OCI-LY1 (cell line): ENCODE measurements at regions not wholly inside any gene's neighbourhood (a gene's known extent, or its start where the extent isn't known, plus 50 kb on each side); places are given as distances from the start of the nearest gene placed in this dataset.

Experiments
- H2AFZ ChIP-seq: fragments of 200-600 bp; sonication (generic), shearing (Covaris generic); 2 replicates; pipeline ENCODE4 v1.6.0; 2014; ENCODE audit warnings: antibody characterized with exemption, mild to moderate bottlenecking, low read length
- H3F3A ChIP-seq: fragments of 200-600 bp; sonication (generic), shearing (Covaris generic); 2 replicates; pipeline ENCODE4 v1.6.0; 2014; ENCODE audit warnings: mild to moderate bottlenecking, antibody characterized with exemption, low read length, moderate library complexity; ENCODE audit not compliant: insufficient read depth
- H3K27ac ChIP-seq: fragments of 200-600 bp; sonication (generic); 2 replicates; pipeline ENCODE4 v1.5.1; 2014; ENCODE audit warnings: low read length, mixed run types, mild to moderate bottlenecking, low read depth; ENCODE audit not compliant: poor library complexity, severe bottlenecking
- H3K27me3 ChIP-seq: fragments of 200-600 bp; sonication (generic); 2 replicates; pipeline ENCODE4 v1.6.0; 2014; ENCODE audit warnings: antibody characterized with exemption, mild to moderate bottlenecking, low read length, moderate library complexity; ENCODE audit not compliant: insufficient read depth
- H3K36me3 ChIP-seq: fragments of 200-600 bp; sonication (generic); 2 replicates; pipeline ENCODE4 v1.6.1; 2014; ENCODE audit warnings: mild to moderate bottlenecking, antibody characterized with exemption, low read length, moderate library complexity, mixed read lengths; ENCODE audit not compliant: insufficient read depth
- H3K4me1 ChIP-seq: fragments of 200-600 bp; sonication (generic); 2 replicates; pipeline ENCODE4 v1.5.1; 2014; ENCODE audit warnings: mild to moderate bottlenecking, low read length, moderate library complexity; ENCODE audit not compliant: insufficient read depth, severe bottlenecking
- H3K4me2 ChIP-seq: fragments of 200-600 bp; sonication (generic), shearing (Covaris generic); 2 replicates; pipeline ENCODE4 v1.6.1; 2014; ENCODE audit warnings: low read length
- H3K4me3 ChIP-seq: fragments of 200-600 bp; sonication (generic); 2 replicates; pipeline ENCODE4 v1.5.1; 2014; ENCODE audit warnings: low read length, low read depth, mild to moderate bottlenecking, mixed read lengths; ENCODE audit not compliant: poor library complexity, severe bottlenecking
- H3K79me2 ChIP-seq: fragments of 200-600 bp; shearing (Covaris generic); 2 replicates; pipeline ENCODE4 v1.6.1; 2016; ENCODE audit warnings: mixed run types, low read length, mixed read lengths; ENCODE audit not compliant: insufficient read depth
- H3K9ac ChIP-seq: fragments of 200-600 bp; sonication (generic), shearing (Covaris generic); 2 replicates; pipeline ENCODE4 v1.6.1; 2014; ENCODE audit warnings: mild to moderate bottlenecking, low read length, mixed read lengths
- H3K9me2 ChIP-seq: fragments of 200-600 bp; sonication (generic), shearing (Covaris generic); 2 replicates; pipeline ENCODE4 v1.6.1; 2014; ENCODE audit warnings: low read depth, mild to moderate bottlenecking, low read length, mixed read lengths
- H3K9me3 ChIP-seq: fragments of 200-600 bp; shearing (Covaris generic); 2 replicates; pipeline ENCODE4 v1.6.1; 2014; ENCODE audit warnings: low read length, mixed read lengths
- H4K20me1 ChIP-seq: fragments of 200-600 bp; sonication (generic), shearing (Covaris generic); 2 replicates; pipeline ENCODE4 v1.6.0; 2016; ENCODE audit warnings: mild to moderate bottlenecking, low read length; ENCODE audit not compliant: insufficient read depth
- CTCF ChIP-seq: fragments of 200-600 bp; sonication (generic), shearing (Covaris generic); IDR thresholded peaks from 2 replicates; pipeline ENCODE4 v1.5.1; 2017; ENCODE audit warnings: mild to moderate bottlenecking, antibody characterized with exemption, low read length, moderate library complexity, mixed read lengths
- EZH2 ChIP-seq: fragments of 200-600 bp; sonication (generic), shearing (Covaris generic); IDR thresholded peaks from 2 replicates; pipeline ENCODE4 v1.8.0; 2017; ENCODE audit warnings: borderline replicate concordance, mixed run types, mild to moderate bottlenecking, antibody characterized with exemption, low read length, moderate library complexity, mixed read lengths

GRCh38 chr13:55570371-55570770 is 1570.3 kb upstream of the PRR20A start:
- Histone ChIP-seq H3K27me3 (no peaks in the 10 kb centered on the region), H3K36me3 (no peaks in the 10 kb centered on the region), H3K9me3 (no peaks in the 10 kb centered on the region), H3K79me2 (no peaks in the 10 kb centered on the region), H2AFZ (no peak overlapping the region), H3K4me2 (no peak overlapping the region), H3K4me3 (no peak overlapping the region), H3K27ac (no peak overlapping the region), H3K4me1 (no peaks in the 10 kb centered on the region), H3F3A (no peaks in the 10 kb centered on the region), H3K9me2 (no peaks in the 10 kb centered on the region), H3K9ac (no peak overlapping the region), H4K20me1 (no peaks in the 10 kb centered on the region)
- TF ChIP-seq EZH2, result no peak
- no peak for TF ChIP-seq CTCF

GRCh38 chr13:55571237-55571867 is 1569.4 kb upstream of the PRR20A start:
- Histone ChIP-seq H3K9me3 (no peaks in the 10 kb centered on the region), H3K79me2 (no peaks in the 10 kb centered on the region), H3K4me1 (no peaks in the 10 kb centered on the region), H3K27me3 (no peaks in the 10 kb centered on the region), H4K20me1 (no peaks in the 10 kb centered on the region), H2AFZ (no peak overlapping the region), H3K27ac (no peak overlapping the region), H3F3A (no peaks in the 10 kb centered on the region), H3K36me3 (no peaks in the 10 kb centered on the region), H3K9me2 (no peaks in the 10 kb centered on the region), H3K4me3 (no peak overlapping the region), H3K4me2 (no peak overlapping the region), H3K9ac (no peak overlapping the region)
- TF ChIP-seq CTCF, result no peak
- TF ChIP-seq EZH2, result no peak

GRCh38 chr13:55572408-55572807 is 1568.3 kb upstream of the PRR20A start:
- Histone ChIP-seq H2AFZ (no peak overlapping the region), H3K27ac (no peak overlapping the region), H3K4me1 (no peaks in the 10 kb centered on the region)

More at GRCh38 chr13:55572408-55572807, 1568.3 kb upstream of the PRR20A start:
- Histone ChIP-seq H3F3A (no peaks in the 10 kb centered on the region), H4K20me1 (no peaks in the 10 kb centered on the region), H3K27me3 (no peaks in the 10 kb centered on the region), H3K9me3 (no peaks in the 10 kb centered on the region), H3K79me2 (no peaks in the 10 kb centered on the region), H3K9ac (no peak overlapping the region), H3K9me2 (no peaks in the 10 kb centered on the region), H3K4me3 (no peak overlapping the region), H3K36me3 (no peaks in the 10 kb centered on the region), H3K4me2 (no peak overlapping the region)
- no peak for TF ChIP-seq CTCF
- TF ChIP-seq EZH2, result no peak
